Stomach (tissue), 8 donors: ENCODE measurements at regions not wholly inside any gene's neighbourhood (a gene's known extent, or its start where the extent isn't known, plus 50 kb on each side); places are given as distances from the start of the nearest gene placed in this dataset.
A peak's percentile ranks its signal among the peaks of the same experiment; 100 is the strongest.

Source experiments
- DNase-seq, 2 donors: peaks; one replicate each; pipeline versions ENCODE4 v3.0.0 to v3.0.0-alpha.2; 2013 to 2019
- H3K27ac ChIP-seq, 5 donors: fragments of 200-600 bp in 4 of 5; sonication (generic) in 4 of 5; one replicate each; pipeline ENCODE4 v1.5.1; 2013 to 2019; ENCODE audit warnings: mild to moderate bottlenecking in 1 of 5, moderate library complexity in 1 of 5
- H3K27me3 ChIP-seq, 3 donors: fragments of 200-600 bp; sonication (generic); one replicate each; pipeline ENCODE4 v1.5.1; 2017 to 2019; ENCODE audit warnings: mixed run types in 1 of 3
- H3K36me3 ChIP-seq, 4 donors: fragments of 200-600 bp; sonication (generic); 1 replicate in 3 of 4; 2 replicates in 1 of 4; pipeline ENCODE4 v1.5.1; 2016 to 2019
- H3K4me1 ChIP-seq, 4 donors: fragments of 200-600 bp; sonication (generic); one replicate each; pipeline ENCODE4 v1.5.1; 2016 to 2019
- H3K4me3 ChIP-seq, 4 donors: fragments of 200-600 bp; sonication (generic) in 3 of 4; one replicate each; pipeline ENCODE4 v1.5.1; 2016 to 2019; ENCODE audit warnings: mild to moderate bottlenecking in 1 of 4
- H3K9me3 ChIP-seq, 4 donors: fragments of 200-600 bp; sonication (generic); one replicate each; pipeline ENCODE4 v1.5.1; 2016 to 2019
- EP300 ChIP-seq: sonication (generic); formaldehyde crosslinking; IDR thresholded peaks from one replicate; pipeline ENCODE4 v1.6.1; 2017; ENCODE audit warnings: antibody characterized with exemption
- POLR2A ChIP-seq, 4 donors: fragments of 450-650 bp; IDR thresholded peaks; one replicate each; pipeline ENCODE4 v1.6.1; 2016; ENCODE audit warnings: antibody characterized with exemption in 4 of 4, control low read depth in 2 of 4, mild to moderate bottlenecking in 1 of 4, moderate library complexity in 1 of 4
- POLR2AphosphoS5 ChIP-seq, 3 donors: sonication (generic); formaldehyde crosslinking; IDR thresholded peaks; one replicate each; pipeline ENCODE4 v1.6.1; 2016; ENCODE audit warnings: antibody characterized with exemption in 3 of 3
- WGBS, 5 donors: extraction: QIAGEN DNeasy Blood & Tissue Kit in 3 of 5; methylation state at CpG; one replicate each; pipeline versions ENCODE4 v1.1.5 to v1.1.7; 2013 to 2018; 5-methylcytosine and 5-hydroxymethylcytosine counted together
- intact Hi-C: fragments of 100-400 bp; cut with DNase I; formaldehyde crosslinking; loops from one replicate; pipeline ENCODE4 v1.15.1; 2023; ENCODE audit warnings: low total_unique reads
- TF ChIP-seq, protein P1 (sequence below), 7 experiments: fragments of 450-650 bp in 4 of 7; fragments of 200-600 bp in 3 of 7; sonication (generic) in 3 of 7; IDR thresholded peaks; one replicate each; pipeline ENCODE4 v1.5.1; 2016 to 2019; ENCODE audit warnings: antibody characterized with exemption in 7 of 7, control low read depth in 2 of 7, mild to moderate bottlenecking in 1 of 7
- donor health status: healthy with polysubstance abuse.
- donor health status: Bipolar disorder and iron deficiency.
- donor health status: healthy.

DNA sequence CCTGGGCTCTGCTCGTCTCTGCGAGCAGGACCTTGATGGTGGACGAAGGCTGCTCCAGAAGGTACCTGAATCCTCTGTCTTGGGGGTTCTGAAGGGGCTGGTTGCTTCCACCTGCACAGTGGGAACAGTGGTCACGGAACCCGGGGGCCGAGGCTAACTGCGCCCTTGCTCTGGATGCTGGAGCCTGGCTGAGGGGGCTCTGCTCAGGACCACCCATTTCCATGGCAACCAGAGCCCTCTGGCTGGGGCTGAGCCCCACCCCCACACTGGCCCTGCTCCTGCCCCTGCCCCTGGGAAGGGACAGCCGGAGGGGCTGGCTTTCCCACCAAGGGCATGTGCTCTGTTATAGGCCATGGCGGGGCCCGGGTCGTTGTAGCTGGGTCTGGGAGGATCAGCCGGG lies 462.3 kb downstream of the PTPRU start:
- Histone ChIP-seq H3K27me3 (peaks cover 0 to 47% (median 0%) of the 10 kb centered on the region in 3 donors), H3K36me3 (no peaks in the 10 kb centered on the region), H3K9me3 (peaks cover 0 to 8% (median 3%) of the 10 kb centered on the region in 4 donors), H3K4me3 (no peak overlapping the region), H3K27ac (no peak overlapping the region), H3K4me1 (no peaks in the 10 kb centered on the region)
- intact Hi-C loops = no loop called here
- TF ChIP-seq, protein P1, sequence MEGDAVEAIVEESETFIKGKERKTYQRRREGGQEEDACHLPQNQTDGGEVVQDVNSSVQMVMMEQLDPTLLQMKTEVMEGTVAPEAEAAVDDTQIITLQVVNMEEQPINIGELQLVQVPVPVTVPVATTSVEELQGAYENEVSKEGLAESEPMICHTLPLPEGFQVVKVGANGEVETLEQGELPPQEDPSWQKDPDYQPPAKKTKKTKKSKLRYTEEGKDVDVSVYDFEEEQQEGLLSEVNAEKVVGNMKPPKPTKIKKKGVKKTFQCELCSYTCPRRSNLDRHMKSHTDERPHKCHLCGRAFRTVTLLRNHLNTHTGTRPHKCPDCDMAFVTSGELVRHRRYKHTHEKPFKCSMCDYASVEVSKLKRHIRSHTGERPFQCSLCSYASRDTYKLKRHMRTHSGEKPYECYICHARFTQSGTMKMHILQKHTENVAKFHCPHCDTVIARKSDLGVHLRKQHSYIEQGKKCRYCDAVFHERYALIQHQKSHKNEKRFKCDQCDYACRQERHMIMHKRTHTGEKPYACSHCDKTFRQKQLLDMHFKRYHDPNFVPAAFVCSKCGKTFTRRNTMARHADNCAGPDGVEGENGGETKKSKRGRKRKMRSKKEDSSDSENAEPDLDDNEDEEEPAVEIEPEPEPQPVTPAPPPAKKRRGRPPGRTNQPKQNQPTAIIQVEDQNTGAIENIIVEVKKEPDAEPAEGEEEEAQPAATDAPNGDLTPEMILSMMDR (IDR thresholded peaks at IDR 0.05) = no peak
- no peak for TF ChIP-seq POLR2AphosphoS5 (IDR thresholded peaks at IDR 0.05)
- TF ChIP-seq POLR2A (IDR thresholded peaks at IDR 0.05) = no peak
- TF ChIP-seq EP300 = no peak
- WGBS, 5 donors = 77 to 92% (median 85%) methylated on average over 9 to 12 of the region's 12 CpGs
- DNase-seq = no peak

DNA sequence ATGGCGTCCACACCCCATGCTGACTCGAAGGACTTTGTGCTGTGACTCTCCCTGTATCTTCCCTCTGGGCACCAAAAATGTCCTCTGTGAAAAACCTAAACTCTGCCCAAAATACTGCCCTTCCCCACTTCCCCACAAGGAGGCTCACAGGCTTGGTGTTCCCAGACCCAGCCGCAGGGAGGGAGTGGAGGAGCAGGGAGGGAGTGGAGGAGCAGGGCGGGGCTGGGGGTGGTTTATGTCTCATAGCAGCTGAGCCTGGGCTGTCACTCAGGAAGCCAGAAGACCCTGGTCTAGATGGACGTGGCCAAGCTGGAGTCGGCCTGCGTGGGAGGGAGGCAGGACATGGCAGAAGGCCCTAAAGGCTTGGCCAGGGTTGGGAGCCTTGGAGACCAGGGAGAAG lies 461.7 kb downstream of the PTPRU start:
- H3K27ac ChIP-seq = no peak overlapping the region
- WGBS, 5 donors = 39 to 51% (median 45%) methylated on average over 7 of the region's 7 CpGs
- no peaks in the 10 kb centered on the region for H3K36me3 ChIP-seq
- H3K27me3 ChIP-seq = peaks cover 0 to 46% (median 0%) of the 10 kb centered on the region in 3 donors
- H3K4me3 ChIP-seq = no peak overlapping the region
- DNase-seq = peak in 1 of 2 donors; percentile 58
- H3K4me1 ChIP-seq = no peaks in the 10 kb centered on the region
- H3K9me3 ChIP-seq = peaks cover 0 to 13% (median 5%) of the 10 kb centered on the region in 4 donors
- TF ChIP-seq, protein P1 (IDR thresholded peaks at IDR 0.05) = no peak
- TF ChIP-seq POLR2A (IDR thresholded peaks at IDR 0.05) (no peak), EP300 (no peak), POLR2AphosphoS5 (IDR thresholded peaks at IDR 0.05) (no peak)
- intact Hi-C loops = no loop called here

DNA sequence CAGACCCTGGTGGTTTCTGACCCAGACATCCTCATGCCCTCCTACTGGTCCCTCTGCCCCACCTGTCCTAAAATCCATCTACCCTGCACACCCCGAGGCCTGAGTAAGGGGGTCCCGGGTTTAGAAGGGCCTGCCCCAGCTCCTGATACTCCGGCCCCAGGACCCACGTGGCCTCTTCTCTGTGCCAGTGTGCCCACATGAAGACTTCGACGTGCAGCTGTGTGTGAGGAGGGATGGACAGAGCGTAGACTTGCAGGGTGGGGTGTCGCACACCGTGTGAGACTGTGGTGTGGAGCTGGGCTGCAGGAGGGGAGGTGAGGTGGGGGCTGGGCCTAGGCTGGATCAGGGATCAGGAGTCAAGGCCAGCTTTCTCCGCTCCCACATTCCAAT lies 461.1 kb downstream of the PTPRU start:
- TF ChIP-seq EP300 = no peak
- TF ChIP-seq POLR2A (IDR thresholded peaks at IDR 0.05) = no peak
- TF ChIP-seq, protein P1 (IDR thresholded peaks at IDR 0.05) = no peak
- no peak for TF ChIP-seq POLR2AphosphoS5 (IDR thresholded peaks at IDR 0.05)
- intact Hi-C loops = no loop called here
- no peak for DNase-seq
- 82 to 89% (median 84%) methylated on average over 10 of the region's 10 CpGs for WGBS, 5 donors
- no peaks in the 10 kb centered on the region for H3K4me1 ChIP-seq
- H3K27me3 ChIP-seq = peaks cover 0 to 46% (median 0%) of the 10 kb centered on the region in 3 donors
- peaks cover 0 to 17% (median 5%) of the 10 kb centered on the region in 4 donors for H3K9me3 ChIP-seq
- no peak overlapping the region for H3K27ac ChIP-seq
- H3K36me3 ChIP-seq = no peaks in the 10 kb centered on the region
- no peak overlapping the region for H3K4me3 ChIP-seq

DNA sequence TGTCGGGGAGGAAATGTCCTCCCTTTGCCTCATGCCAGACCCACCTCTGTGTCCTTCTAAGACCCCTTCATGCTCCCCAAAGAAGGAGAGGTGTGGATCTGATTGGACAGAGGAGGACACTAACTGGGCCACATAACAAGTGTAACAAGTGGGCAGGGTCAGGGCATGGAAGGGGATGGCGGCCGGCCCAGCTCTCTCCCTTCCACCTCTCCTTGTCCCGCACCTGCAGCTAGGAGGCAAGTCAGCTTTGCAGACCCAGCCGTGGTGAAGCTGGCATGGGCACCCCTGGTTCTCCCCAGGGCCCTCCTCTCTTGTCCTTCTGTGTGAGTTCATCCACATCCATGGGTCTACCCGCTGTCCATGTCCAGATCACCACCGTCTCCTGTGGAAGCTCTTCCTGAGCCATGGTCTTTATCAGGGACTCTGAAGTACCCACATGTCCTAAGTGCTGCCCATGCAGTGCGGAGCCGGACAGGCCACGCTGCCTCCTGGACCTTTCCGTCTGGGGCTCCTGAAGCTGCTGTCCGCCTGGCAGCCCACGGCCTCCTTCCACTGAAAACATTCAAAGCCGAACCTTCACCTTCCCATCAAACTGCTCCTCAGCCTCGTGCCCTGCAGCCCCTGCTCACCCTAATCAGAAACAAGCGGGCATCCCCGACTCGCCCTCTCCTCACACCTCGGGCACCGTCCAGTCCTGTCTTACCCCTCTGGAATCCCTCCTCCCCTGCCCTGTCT lies 460.5 kb downstream of the PTPRU start:
- H3K27ac ChIP-seq = no peak overlapping the region
- intact Hi-C loops = no loop called here
- H3K9me3 ChIP-seq = peaks cover 0 to 17% (median 5%) of the 10 kb centered on the region in 4 donors
- no peak overlapping the region for H3K4me3 ChIP-seq
- peaks cover 0 to 46% (median 0%) of the 10 kb centered on the region in 3 donors for H3K27me3 ChIP-seq
- no peaks in the 10 kb centered on the region for H3K4me1 ChIP-seq
- WGBS, 5 donors = 76 to 84% (median 83%) methylated on average over 18 to 20 of the region's 20 CpGs
- TF ChIP-seq POLR2AphosphoS5 (IDR thresholded peaks at IDR 0.05) (no peak), POLR2A (IDR thresholded peaks at IDR 0.05) (no peak), EP300 (no peak)
- TF ChIP-seq, protein P1 (IDR thresholded peaks at IDR 0.05) = no peak
- no peak for DNase-seq
- no peaks in the 10 kb centered on the region for H3K36me3 ChIP-seq
